ENCODE measurements at regions not wholly inside any gene's neighbourhood (a gene's known extent, or its start where the extent isn't known, plus 50 kb on each side); places are given as distances from the start of the nearest gene placed in this dataset.

DNA sequence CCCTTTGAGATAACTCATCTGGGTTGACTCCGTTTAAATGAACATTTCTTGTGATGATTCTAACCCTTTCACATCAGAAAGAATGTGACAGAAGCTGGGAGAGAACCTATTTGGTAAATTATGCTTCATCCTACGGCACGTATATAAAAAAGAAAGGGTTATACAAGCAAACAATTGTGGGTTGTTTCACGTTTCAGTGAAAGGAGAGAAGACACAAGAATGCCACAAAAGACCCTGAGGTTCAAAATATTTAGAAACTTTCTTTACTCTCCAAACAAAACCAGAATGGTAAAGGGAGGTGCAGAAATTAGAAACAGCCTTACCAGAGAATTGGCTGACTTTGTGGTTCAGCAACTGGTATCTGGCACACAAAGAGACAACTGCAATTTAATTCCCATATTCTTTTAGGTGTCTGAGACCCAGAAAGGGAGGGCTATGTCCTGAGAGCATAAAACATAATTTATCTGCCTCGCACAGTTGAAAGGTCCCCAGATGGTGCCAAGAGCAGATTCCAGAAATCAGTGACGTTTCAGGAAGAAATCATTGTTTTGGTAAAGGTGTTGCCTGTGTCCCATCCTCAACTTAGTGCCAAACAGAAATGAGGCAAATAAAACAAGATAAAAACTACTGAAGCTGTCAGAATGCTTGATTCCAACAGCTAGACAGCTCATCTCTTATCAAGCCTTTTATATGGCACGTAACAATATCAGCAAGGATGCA is 361.4 kb downstream of the EFNB2 start:
- Mint-ChIP-seq H3K4me3 (ENCODE audit: unreplicated experiment) (no peak overlapping the region), H3K27ac (ENCODE audit: unreplicated experiment) (no peak overlapping the region), H3K4me1 (ENCODE audit: low read depth) (peaks cover 26% of the 10 kb centered on the region), H3K9me3 (ENCODE audit: low read depth) (no peaks in the 10 kb centered on the region), H3K36me3 (ENCODE audit: low read depth) (no peaks in the 10 kb centered on the region), H3K27me3 (ENCODE audit: low read depth) (no peaks in the 10 kb centered on the region)
- no peak for DNase-seq (ENCODE audit: low spot score)
- TF ChIP-seq, protein P1, sequence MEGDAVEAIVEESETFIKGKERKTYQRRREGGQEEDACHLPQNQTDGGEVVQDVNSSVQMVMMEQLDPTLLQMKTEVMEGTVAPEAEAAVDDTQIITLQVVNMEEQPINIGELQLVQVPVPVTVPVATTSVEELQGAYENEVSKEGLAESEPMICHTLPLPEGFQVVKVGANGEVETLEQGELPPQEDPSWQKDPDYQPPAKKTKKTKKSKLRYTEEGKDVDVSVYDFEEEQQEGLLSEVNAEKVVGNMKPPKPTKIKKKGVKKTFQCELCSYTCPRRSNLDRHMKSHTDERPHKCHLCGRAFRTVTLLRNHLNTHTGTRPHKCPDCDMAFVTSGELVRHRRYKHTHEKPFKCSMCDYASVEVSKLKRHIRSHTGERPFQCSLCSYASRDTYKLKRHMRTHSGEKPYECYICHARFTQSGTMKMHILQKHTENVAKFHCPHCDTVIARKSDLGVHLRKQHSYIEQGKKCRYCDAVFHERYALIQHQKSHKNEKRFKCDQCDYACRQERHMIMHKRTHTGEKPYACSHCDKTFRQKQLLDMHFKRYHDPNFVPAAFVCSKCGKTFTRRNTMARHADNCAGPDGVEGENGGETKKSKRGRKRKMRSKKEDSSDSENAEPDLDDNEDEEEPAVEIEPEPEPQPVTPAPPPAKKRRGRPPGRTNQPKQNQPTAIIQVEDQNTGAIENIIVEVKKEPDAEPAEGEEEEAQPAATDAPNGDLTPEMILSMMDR (IDR thresholded peaks at IDR 0.05) = no peak

DNA sequence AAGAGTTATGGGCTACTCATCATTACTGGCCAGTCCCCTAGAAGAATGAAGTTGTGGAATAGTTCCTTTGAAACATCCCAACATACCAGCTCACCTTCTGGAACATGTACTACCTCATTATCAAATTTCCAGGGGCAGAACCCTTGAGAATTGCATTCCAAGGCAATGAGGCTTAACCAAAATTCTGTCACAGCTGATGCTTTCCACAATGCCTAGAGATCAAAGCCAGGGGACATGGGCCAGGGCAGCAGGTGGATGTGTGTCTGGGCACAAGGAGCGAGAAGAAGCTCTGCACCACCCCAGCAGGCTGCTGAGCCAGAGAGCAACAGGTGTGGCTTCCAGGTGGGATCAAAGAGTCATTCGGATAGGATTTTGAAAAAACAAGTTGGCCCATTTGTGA is 362.1 kb downstream of the EFNB2 start:
- TF ChIP-seq, protein P1 (IDR thresholded peaks at IDR 0.05) = no peak
- Mint-ChIP-seq H3K9me3 (ENCODE audit: low read depth) (no peaks in the 10 kb centered on the region), H3K27me3 (ENCODE audit: low read depth) (no peaks in the 10 kb centered on the region), H3K36me3 (ENCODE audit: low read depth) (no peaks in the 10 kb centered on the region), H3K27ac (ENCODE audit: unreplicated experiment) (no peak overlapping the region), H3K4me3 (ENCODE audit: unreplicated experiment) (no peak overlapping the region), H3K4me1 (ENCODE audit: low read depth) (peaks cover 26% of the 10 kb centered on the region)
- no peak for DNase-seq (ENCODE audit: low spot score)

DNA sequence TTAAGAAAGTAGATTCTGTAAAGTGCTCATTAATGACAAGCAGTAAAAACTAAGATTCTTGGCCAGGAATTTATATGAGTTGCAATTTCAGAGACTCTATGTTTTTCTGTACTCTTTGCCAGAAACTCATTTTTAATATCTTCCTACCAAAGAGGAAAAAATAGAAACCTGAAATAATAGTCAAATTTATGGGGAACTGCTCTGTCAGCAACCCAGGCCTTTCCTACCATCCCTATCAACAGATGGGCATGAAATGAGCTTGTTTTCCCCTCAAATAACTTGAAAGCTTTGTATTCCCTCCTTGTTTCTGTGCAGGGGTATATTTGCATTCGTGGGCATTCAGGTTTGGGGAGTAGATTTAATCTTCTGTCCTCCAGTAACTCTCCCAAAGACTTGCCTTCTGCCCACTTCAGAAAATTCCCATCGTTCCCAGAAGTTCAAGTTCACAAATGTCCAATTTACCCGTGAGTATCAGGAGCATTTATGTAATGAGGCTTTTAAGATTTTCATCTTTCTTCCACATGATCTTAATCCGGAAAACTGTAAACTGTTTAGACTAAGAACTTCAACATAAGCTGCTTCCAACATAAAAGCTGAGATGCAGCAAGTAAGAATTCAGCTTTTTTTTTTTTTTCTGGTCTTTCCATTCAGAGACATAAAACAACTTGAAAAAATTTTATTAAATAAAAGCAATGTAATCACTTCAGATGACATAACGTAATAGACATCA is 363.1 kb downstream of the EFNB2 start:
- Mint-ChIP-seq H3K4me1 (ENCODE audit: low read depth) (peaks cover 26% of the 10 kb centered on the region), H3K36me3 (ENCODE audit: low read depth) (no peaks in the 10 kb centered on the region), H3K9me3 (ENCODE audit: low read depth) (no peaks in the 10 kb centered on the region), H3K4me3 (ENCODE audit: unreplicated experiment) (no peak overlapping the region), H3K27ac (ENCODE audit: unreplicated experiment) (no peak overlapping the region), H3K27me3 (ENCODE audit: low read depth) (no peaks in the 10 kb centered on the region)
- DNase-seq (ENCODE audit: low spot score) = no peak
- TF ChIP-seq, protein P1 (IDR thresholded peaks at IDR 0.05) = no peak

DNA sequence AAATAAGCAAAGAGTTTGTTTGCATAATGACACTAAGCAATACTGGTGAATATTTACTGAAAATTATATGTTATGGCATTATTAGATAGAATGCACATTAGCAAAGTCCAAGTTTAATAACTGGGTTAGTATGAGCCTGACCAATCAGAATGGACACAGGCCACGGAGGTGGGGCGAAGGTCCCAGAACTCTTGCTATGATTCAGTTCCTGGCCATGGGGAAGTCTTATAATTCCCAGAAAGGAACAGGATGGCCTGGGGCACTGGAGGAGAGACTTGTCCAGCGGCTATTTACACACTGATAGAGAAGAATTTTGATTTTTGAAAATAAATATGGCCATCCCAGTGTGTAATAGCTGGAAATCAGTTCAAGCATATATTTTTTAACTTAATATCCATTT is 372.0 kb downstream of the EFNB2 start:
- H3K4me1 Mint-ChIP-seq (ENCODE audit: low read depth) = peaks cover 27% of the 10 kb centered on the region

DNA sequence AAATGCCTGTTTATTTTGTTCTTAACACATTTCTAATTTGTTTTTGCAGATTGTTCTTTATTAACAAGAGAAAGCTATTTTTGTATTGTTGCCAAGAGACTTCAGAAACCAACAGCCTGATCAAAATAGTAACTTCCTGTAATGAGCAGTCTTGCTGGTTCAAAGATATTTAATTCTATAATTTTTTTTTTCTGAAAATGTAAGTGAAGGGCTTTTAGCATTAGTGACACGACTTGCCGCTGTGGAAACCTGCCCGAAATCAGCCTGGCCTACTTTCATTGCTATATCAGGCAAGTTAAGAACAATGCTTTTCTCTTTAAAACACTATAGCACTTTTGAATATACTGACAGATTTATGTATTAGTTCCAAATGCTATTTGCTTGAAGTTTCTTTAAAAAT is 374.3 kb downstream of the EFNB2 start:
- peaks cover 1% of the 10 kb centered on the region for H3K36me3 Mint-ChIP-seq (ENCODE audit: low read depth)
- peaks cover 13% of the 10 kb centered on the region for H3K9me3 Mint-ChIP-seq (ENCODE audit: low read depth)
- H3K4me1 Mint-ChIP-seq (ENCODE audit: low read depth) = peaks cover 44% of the 10 kb centered on the region
- H3K27ac Mint-ChIP-seq (ENCODE audit: unreplicated experiment) = peak overlapping the region; percentile 71
- no peak overlapping the region for H3K4me3 Mint-ChIP-seq (ENCODE audit: unreplicated experiment)
- TF ChIP-seq, protein P1 (IDR thresholded peaks at IDR 0.05) = no peak
- DNase-seq (ENCODE audit: low spot score) = no peak
- no peaks in the 10 kb centered on the region for H3K27me3 Mint-ChIP-seq (ENCODE audit: low read depth)

More for the DNA sequence above, 372.0 kb downstream of the EFNB2 start:
- DNase-seq (ENCODE audit: low spot score) = no peak
- Mint-ChIP-seq H3K27me3 (ENCODE audit: low read depth) (no peaks in the 10 kb centered on the region), H3K36me3 (ENCODE audit: low read depth) (peaks cover 1% of the 10 kb centered on the region), H3K9me3 (ENCODE audit: low read depth) (peaks cover 13% of the 10 kb centered on the region), H3K27ac (ENCODE audit: unreplicated experiment) (no peak overlapping the region), H3K4me3 (ENCODE audit: unreplicated experiment) (no peak overlapping the region)
- TF ChIP-seq, protein P1 (IDR thresholded peaks at IDR 0.05) = no peak

Data from chondrocyte (in vitro differentiated cells).